Keratinocyte (primary cell): ENCODE measurements at regions not wholly inside any gene's neighbourhood (a gene's known extent, or its start where the extent isn't known, plus 50 kb on each side); places are given as distances from the start of the nearest gene placed in this dataset.

Experiments
- DNase-seq: peaks from one replicate; pipeline ENCODE4 v3.0.0-alpha.2; 2011; ENCODE audit warnings: low read depth, missing footprints, low spot score
- FAIRE-seq: peaks from 2 replicates; lab custom pipeline; 2011; peaks lifted over from hg19 to GRCh38; lab: Jason Lieb, UNC
- H2AFZ ChIP-seq: 2 replicates; pipeline ENCODE4 v1.6.0; 2012; ENCODE audit warnings: low read length, control low read depth, inconsistent platforms; ENCODE audit not compliant: control insufficient read depth
- H3K27ac ChIP-seq: 2 replicates; pipeline ENCODE4 v1.5.1; 2011; ENCODE audit warnings: low read length; ENCODE audit not compliant: control insufficient read depth, insufficient read depth
- H3K27me3 ChIP-seq: 3 replicates; pipeline ENCODE4 v1.6.0; 2011; ENCODE audit warnings: low read length; ENCODE audit not compliant: control insufficient read depth, insufficient read depth; ENCODE audit errors: extremely low read depth
- H3K36me3 ChIP-seq, 2 experiments: 2 replicates in 1 of 2; 3 replicates in 1 of 2; pipeline ENCODE4 v1.5.1; 2011; ENCODE audit warnings: low read length in 2 of 2, mild to moderate bottlenecking in 1 of 2; ENCODE audit not compliant: control insufficient read depth in 2 of 2, insufficient read depth in 2 of 2; ENCODE audit errors: extremely low read depth in 1 of 2
- H3K4me1 ChIP-seq: 3 replicates; pipeline ENCODE4 v1.5.1; 2011; ENCODE audit warnings: low read length; ENCODE audit not compliant: control insufficient read depth, insufficient read depth; ENCODE audit errors: extremely low read depth
- H3K4me2 ChIP-seq: 3 replicates; pipeline ENCODE4 v1.6.0; 2011; ENCODE audit warnings: low read depth, low read length; ENCODE audit not compliant: control insufficient read depth, insufficient read depth; ENCODE audit errors: extremely low read depth
- H3K4me3 ChIP-seq, 3 experiments: fragments of 200-600 bp in 1 of 3; sonication (generic) in 1 of 3; 2 replicates in 2 of 3; 3 replicates in 1 of 3; pipeline ENCODE4 v1.5.1; 2011 to 2016; ENCODE audit warnings: low read length in 3 of 3, mild to moderate bottlenecking in 3 of 3, control low read depth in 2 of 3, inconsistent platforms in 1 of 3, low read depth in 1 of 3, mixed read lengths in 1 of 3, mixed run types in 1 of 3, moderate library complexity in 1 of 3; ENCODE audit not compliant: control insufficient read depth in 2 of 3, insufficient read depth in 2 of 3; ENCODE audit errors: extremely low read depth in 1 of 3
- H3K79me2 ChIP-seq: 2 replicates; pipeline ENCODE4 v1.6.0; 2012; ENCODE audit warnings: low read length; ENCODE audit not compliant: control insufficient read depth, insufficient read depth
- H3K9ac ChIP-seq: 3 replicates; pipeline ENCODE4 v1.6.0; 2011; ENCODE audit warnings: low read length; ENCODE audit not compliant: control insufficient read depth, insufficient read depth; ENCODE audit errors: extremely low read depth
- H3K9me1 ChIP-seq: 3 replicates; pipeline ENCODE4 v1.6.0; 2011; ENCODE audit warnings: low read length; ENCODE audit not compliant: control insufficient read depth, insufficient read depth; ENCODE audit errors: extremely low read depth
- H3K9me3 ChIP-seq: 2 replicates; pipeline ENCODE4 v1.5.1; 2012; ENCODE audit warnings: low read depth, low read length; ENCODE audit not compliant: control insufficient read depth
- H4K20me1 ChIP-seq: 3 replicates; pipeline ENCODE4 v1.6.0; 2011; ENCODE audit warnings: low read length; ENCODE audit not compliant: control insufficient read depth, insufficient read depth; ENCODE audit errors: extremely low read depth
- EZH2 ChIP-seq: IDR thresholded peaks from one replicate; pipeline ENCODE4 v1.6.1; 2012; ENCODE audit warnings: inconsistent platforms, mild to moderate bottlenecking, low read length, moderate library complexity
- dilution Hi-C: fragments of 300-500 bp; cut with MboI; formaldehyde crosslinking; loops from one replicate; pipeline ENCODE4 v1.7.0; 2020; ENCODE audit warnings: low sequenced_read_pairs; ENCODE audit not compliant: extremely low pct_ligation_motif_present
- TF ChIP-seq, protein P1 (sequence below), 3 experiments: IDR thresholded peaks in 1 of 3; conservative IDR thresholded peaks in 1 of 3; optimal IDR thresholded peaks in 1 of 3; 2 replicates in 2 of 3; 3 replicates in 1 of 3; pipeline versions ENCODE3 to v1.5.1; 2011; ENCODE audit warnings: low read length in 3 of 3, mild to moderate bottlenecking in 3 of 3, moderate library complexity in 2 of 3, control low read depth in 1 of 3, inconsistent platforms in 1 of 3; ENCODE audit not compliant: insufficient read depth in 2 of 3; ENCODE audit errors: extremely low read depth in 1 of 3

- TF ChIP-seq EZH2: no peak
- TF ChIP-seq, protein P1, sequence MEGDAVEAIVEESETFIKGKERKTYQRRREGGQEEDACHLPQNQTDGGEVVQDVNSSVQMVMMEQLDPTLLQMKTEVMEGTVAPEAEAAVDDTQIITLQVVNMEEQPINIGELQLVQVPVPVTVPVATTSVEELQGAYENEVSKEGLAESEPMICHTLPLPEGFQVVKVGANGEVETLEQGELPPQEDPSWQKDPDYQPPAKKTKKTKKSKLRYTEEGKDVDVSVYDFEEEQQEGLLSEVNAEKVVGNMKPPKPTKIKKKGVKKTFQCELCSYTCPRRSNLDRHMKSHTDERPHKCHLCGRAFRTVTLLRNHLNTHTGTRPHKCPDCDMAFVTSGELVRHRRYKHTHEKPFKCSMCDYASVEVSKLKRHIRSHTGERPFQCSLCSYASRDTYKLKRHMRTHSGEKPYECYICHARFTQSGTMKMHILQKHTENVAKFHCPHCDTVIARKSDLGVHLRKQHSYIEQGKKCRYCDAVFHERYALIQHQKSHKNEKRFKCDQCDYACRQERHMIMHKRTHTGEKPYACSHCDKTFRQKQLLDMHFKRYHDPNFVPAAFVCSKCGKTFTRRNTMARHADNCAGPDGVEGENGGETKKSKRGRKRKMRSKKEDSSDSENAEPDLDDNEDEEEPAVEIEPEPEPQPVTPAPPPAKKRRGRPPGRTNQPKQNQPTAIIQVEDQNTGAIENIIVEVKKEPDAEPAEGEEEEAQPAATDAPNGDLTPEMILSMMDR (optimal IDR thresholded peaks at IDR 0.05 in 1 of 3, IDR thresholded peaks at IDR 0.05 in 1 of 3, conservative IDR thresholded peaks at IDR 0.05 in 1 of 3; ENCODE audit: extremely low read depth in 1 of 3, insufficient read depth in 2 of 3, low read length in 3 of 3): no peak
- Histone ChIP-seq H3K4me2 (no peak overlapping the region), H3K27ac (no peak overlapping the region), H3K9me1 (no peaks in the 10 kb centered on the region), H3K9me3 (no peaks in the 10 kb centered on the region), H3K4me3 (no peak overlapping the region), H3K4me1 (no peaks in the 10 kb centered on the region), H3K36me3 (no peaks in the 10 kb centered on the region), H3K79me2 (no peaks in the 10 kb centered on the region), H2AFZ (no peak overlapping the region), H3K9ac (no peak overlapping the region), H3K27me3 (no peaks in the 10 kb centered on the region), H4K20me1 (no peaks in the 10 kb centered on the region)
- dilution Hi-C loops: no loop called here
- FAIRE-seq (no peak), DNase-seq (no peak)
Observed at GRCh38 chr2:23092831-23093230, 292.1 kb upstream of the KLHL29 start.

DNA sequence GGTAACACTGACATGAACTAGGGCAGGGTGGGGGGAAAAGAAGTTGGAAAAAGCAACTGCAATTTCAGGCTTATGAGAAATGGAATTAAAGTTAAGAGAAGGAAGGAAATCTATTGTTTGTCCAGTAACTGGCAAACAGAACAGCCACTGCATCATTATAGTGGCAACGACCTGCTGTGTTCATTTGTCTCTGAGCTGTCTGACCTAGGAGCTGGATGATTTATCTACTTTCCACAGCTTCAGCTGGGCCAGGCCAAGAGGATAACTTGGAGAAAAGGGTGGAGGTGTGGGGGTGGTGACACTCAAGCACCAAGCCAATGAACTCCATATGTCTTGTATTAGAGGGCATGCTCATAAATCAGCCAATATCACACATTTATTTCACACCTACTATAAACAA lies 291.5 kb upstream of the KLHL29 start:
- Histone ChIP-seq H3K36me3 (no peaks in the 10 kb centered on the region), H3K79me2 (no peaks in the 10 kb centered on the region), H3K27ac (no peak overlapping the region), H3K9me1 (no peaks in the 10 kb centered on the region), H3K27me3 (no peaks in the 10 kb centered on the region), H3K4me1 (no peaks in the 10 kb centered on the region), H4K20me1 (no peaks in the 10 kb centered on the region), H2AFZ (no peak overlapping the region), H3K9ac (no peak overlapping the region), H3K4me3 (no peak overlapping the region), H3K4me2 (no peak overlapping the region), H3K9me3 (no peaks in the 10 kb centered on the region)
- no peak for TF ChIP-seq EZH2
- TF ChIP-seq, protein P1 (optimal IDR thresholded peaks at IDR 0.05 in 1 of 3, IDR thresholded peaks at IDR 0.05 in 1 of 3, conservative IDR thresholded peaks at IDR 0.05 in 1 of 3; ENCODE audit: extremely low read depth in 1 of 3, insufficient read depth in 2 of 3, low read length in 3 of 3): no peak
- dilution Hi-C loops: no loop called here
- FAIRE-seq (no peak), DNase-seq (no peak)
